Limb (tissue), 2 donors: ENCODE measurements at regions not wholly inside any gene's neighbourhood (a gene's known extent, or its start where the extent isn't known, plus 50 kb on each side); places are given as distances from the start of the nearest gene placed in this dataset.
"Not testable (repeated sequence)": the region's sequence is repeated elsewhere in the genome, so short reads cannot be mapped to it uniquely, and the experiment has no call there.

Source experiments
- DNase-seq, 2 donors: peaks; one replicate each; pipeline ENCODE4 v3.0.0-alpha.2; 2016; ENCODE audit errors: extremely low spot score in 2 of 2

GRCh38 chr17:36844601-36845000 lies 92.7 kb upstream of the LHX1 start:
- DNase-seq = no peak

- no peak for DNase-seq
Observed at GRCh38 chr17:36845916-36846315, 91.4 kb upstream of the LHX1 start.

- no peak for DNase-seq
Observed at GRCh38 chr17:36846410-36847292, 90.6 kb upstream of the LHX1 start.

- no peak for DNase-seq
Observed at GRCh38 chr17:36848008-36848902, 89.0 kb upstream of the LHX1 start.

- not testable (repeated sequence) for DNase-seq
Observed at GRCh38 chr17:36849020-36849419, 88.3 kb upstream of the LHX1 start.

- no peak for DNase-seq
Observed at GRCh38 chr17:36849871-36850348, 87.4 kb upstream of the LHX1 start.

- DNase-seq = no peak
Observed at GRCh38 chr17:36850790-36851189, 86.5 kb upstream of the LHX1 start.

GRCh38 chr17:36851250-36851649 lies 86.0 kb upstream of the LHX1 start:
- no peak for DNase-seq

- not testable (repeated sequence) for DNase-seq
Observed at GRCh38 chr17:36852478-36852877, 84.8 kb upstream of the LHX1 start.

GRCh38 chr17:36854982-36855381 lies 82.3 kb upstream of the LHX1 start:
- no peak for DNase-seq

GRCh38 chr17:36855459-36855858 lies 81.8 kb upstream of the LHX1 start:
- no peak for DNase-seq

GRCh38 chr17:36856222-36856621 lies 81.1 kb upstream of the LHX1 start:
- no peak for DNase-seq

- no peak for DNase-seq
Observed at GRCh38 chr17:36856903-36857381, 80.3 kb upstream of the LHX1 start.

GRCh38 chr17:36857698-36858097 lies 79.6 kb upstream of the LHX1 start:
- no peak for DNase-seq

GRCh38 chr17:36858119-36859002 lies 78.9 kb upstream of the LHX1 start:
- DNase-seq = no peak

GRCh38 chr17:36859003-36859300 lies 78.3 kb upstream of the LHX1 start:
- DNase-seq = no peak

- no peak for DNase-seq
Observed at GRCh38 chr17:36859706-36860105, 77.6 kb upstream of the LHX1 start.

- no peak for DNase-seq
Observed at GRCh38 chr17:36861531-36861930, 75.7 kb upstream of the LHX1 start.

- DNase-seq = no peak
Observed at GRCh38 chr17:36862116-36862920, 75.0 kb upstream of the LHX1 start.

GRCh38 chr17:36863131-36863530 lies 74.1 kb upstream of the LHX1 start:
- no peak for DNase-seq
